Suprapubic skin (tissue), 4 donors: ENCODE measurements at regions not wholly inside any gene's neighbourhood (a gene's known extent, or its start where the extent isn't known, plus 50 kb on each side); places are given as distances from the start of the nearest gene placed in this dataset.
"Not testable (repeated sequence)": the region's sequence is repeated elsewhere in the genome, so short reads cannot be mapped to it uniquely, and the experiment has no call there.

Source experiments
- DNase-seq, 2 donors: peaks; one replicate each; pipeline ENCODE4 v3.0.0-alpha.2; 2019; ENCODE audit warnings: low spot score in 2 of 2
- H3K27ac ChIP-seq: fragments of 200-600 bp; sonication (generic); one replicate; pipeline ENCODE4 v1.5.1; 2019
- H3K27me3 ChIP-seq: fragments of 200-600 bp; sonication (generic); one replicate; pipeline ENCODE4 v1.5.1; 2019
- H3K36me3 ChIP-seq: fragments of 200-600 bp; sonication (generic); one replicate; pipeline ENCODE4 v1.5.1; 2019
- H3K4me1 ChIP-seq: fragments of 200-600 bp; sonication (generic); one replicate; pipeline ENCODE4 v1.5.1; 2019
- H3K4me3 ChIP-seq: fragments of 200-600 bp; sonication (generic); one replicate; pipeline ENCODE4 v1.5.1; 2019; ENCODE audit warnings: mild to moderate bottlenecking
- H3K9me3 ChIP-seq: fragments of 200-600 bp; sonication (generic); one replicate; pipeline ENCODE4 v1.5.1; 2019
- EP300 ChIP-seq: sonication (generic); formaldehyde crosslinking; IDR thresholded peaks from one replicate; pipeline ENCODE4 v1.6.1; 2017; ENCODE audit warnings: antibody characterized with exemption
- POLR2A ChIP-seq, 2 donors: fragments of 450-650 bp; IDR thresholded peaks; one replicate each; pipeline ENCODE4 v1.6.1; 2017; ENCODE audit warnings: antibody characterized with exemption in 2 of 2, mild to moderate bottlenecking in 2 of 2, moderate library complexity in 2 of 2
- POLR2AphosphoS5 ChIP-seq, 3 donors: sonication (generic); formaldehyde crosslinking; IDR thresholded peaks; one replicate each; pipeline ENCODE4 v1.6.1; 2017; ENCODE audit warnings: antibody characterized with exemption in 3 of 3
- WGBS: methylation state at CpG from one replicate; pipeline ENCODE4 v1.1.5; 2018; 5-methylcytosine and 5-hydroxymethylcytosine counted together
- TF ChIP-seq, protein P1 (sequence below), 2 donors: fragments of 200-600 bp in 1 of 2; fragments of 450-650 bp in 1 of 2; sonication (generic) in 1 of 2; IDR thresholded peaks; one replicate each; pipeline ENCODE4 v1.5.1; 2016 to 2019; ENCODE audit warnings: antibody characterized with exemption in 2 of 2, mild to moderate bottlenecking in 1 of 2, moderate library complexity in 1 of 2

DNA sequence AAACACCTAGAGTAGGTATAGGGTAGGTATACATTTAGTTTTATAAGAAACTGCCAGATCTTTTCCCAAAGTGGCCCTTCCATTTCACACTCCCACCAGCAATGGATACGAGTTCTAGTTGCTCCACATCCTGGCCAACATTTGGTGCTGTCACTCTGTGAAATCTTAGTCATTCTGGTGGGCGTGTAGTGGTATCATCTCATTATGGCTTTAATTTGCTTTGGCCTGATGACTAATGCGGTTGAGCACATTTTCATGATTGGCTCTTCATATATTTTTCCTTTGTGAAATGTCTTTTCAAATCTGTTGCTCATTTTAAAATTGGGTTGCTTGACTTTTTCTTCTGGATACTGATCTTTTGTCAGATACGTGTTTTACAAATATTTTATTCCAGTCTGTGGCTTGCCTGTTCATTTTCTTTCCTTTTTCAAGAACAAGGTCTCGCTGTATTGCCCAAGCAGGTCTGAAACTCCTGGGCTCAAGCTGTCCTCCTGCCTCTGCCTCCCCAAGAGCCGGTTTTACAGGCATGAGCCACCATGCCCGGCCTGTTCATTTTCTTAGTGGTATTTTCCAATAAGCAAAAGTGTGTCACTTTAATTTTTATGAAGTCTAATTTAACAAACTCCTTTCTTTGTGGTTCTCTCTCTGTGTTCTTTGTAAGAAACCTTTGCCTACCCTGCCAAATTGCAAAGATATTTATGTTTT is 192.4 kb downstream of the SEC14L1 start:
- Histone ChIP-seq H3K27me3 (no peaks in the 10 kb centered on the region), H3K4me1 (peaks cover 47% of the 10 kb centered on the region), H3K9me3 (no peaks in the 10 kb centered on the region), H3K4me3 (no peak overlapping the region), H3K27ac (peak overlapping the region; percentile 63), H3K36me3 (no peaks in the 10 kb centered on the region)
- peak; percentile 50 to 59 for DNase-seq
- TF ChIP-seq, protein P1, sequence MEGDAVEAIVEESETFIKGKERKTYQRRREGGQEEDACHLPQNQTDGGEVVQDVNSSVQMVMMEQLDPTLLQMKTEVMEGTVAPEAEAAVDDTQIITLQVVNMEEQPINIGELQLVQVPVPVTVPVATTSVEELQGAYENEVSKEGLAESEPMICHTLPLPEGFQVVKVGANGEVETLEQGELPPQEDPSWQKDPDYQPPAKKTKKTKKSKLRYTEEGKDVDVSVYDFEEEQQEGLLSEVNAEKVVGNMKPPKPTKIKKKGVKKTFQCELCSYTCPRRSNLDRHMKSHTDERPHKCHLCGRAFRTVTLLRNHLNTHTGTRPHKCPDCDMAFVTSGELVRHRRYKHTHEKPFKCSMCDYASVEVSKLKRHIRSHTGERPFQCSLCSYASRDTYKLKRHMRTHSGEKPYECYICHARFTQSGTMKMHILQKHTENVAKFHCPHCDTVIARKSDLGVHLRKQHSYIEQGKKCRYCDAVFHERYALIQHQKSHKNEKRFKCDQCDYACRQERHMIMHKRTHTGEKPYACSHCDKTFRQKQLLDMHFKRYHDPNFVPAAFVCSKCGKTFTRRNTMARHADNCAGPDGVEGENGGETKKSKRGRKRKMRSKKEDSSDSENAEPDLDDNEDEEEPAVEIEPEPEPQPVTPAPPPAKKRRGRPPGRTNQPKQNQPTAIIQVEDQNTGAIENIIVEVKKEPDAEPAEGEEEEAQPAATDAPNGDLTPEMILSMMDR (IDR thresholded peaks at IDR 0.05): no peak
- TF ChIP-seq EP300 (no peak), POLR2A (IDR thresholded peaks at IDR 0.05) (no peak), POLR2AphosphoS5 (IDR thresholded peaks at IDR 0.05) (peak in 1 of 3 donors; percentile 14)
- 45% methylated on average over 7 of the region's 7 CpGs for WGBS

DNA sequence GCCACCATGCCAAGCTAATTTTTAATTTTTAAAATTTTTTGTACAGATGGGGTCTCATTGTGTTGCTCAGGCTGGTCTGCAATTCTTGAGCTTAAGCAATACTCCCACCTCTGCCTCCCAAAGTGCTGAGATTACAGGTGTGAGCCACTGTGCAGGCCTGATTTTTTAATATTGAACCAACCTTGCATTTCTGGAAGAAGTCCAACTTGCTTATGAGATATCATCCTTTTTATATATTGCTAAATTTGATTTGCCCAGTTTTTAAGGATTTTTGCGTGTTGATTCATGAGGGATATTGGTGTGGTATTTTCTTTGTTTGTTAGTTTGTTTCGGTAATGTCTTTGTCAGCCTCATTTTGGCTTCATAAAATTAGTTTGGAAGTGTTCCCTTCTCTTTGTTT is 196.4 kb downstream of the SEC14L1 start:
- TF ChIP-seq, protein P1 (IDR thresholded peaks at IDR 0.05): no peak
- TF ChIP-seq EP300: no peak
- TF ChIP-seq POLR2AphosphoS5 (IDR thresholded peaks at IDR 0.05): no peak
- no peak for TF ChIP-seq POLR2A (IDR thresholded peaks at IDR 0.05)
- Histone ChIP-seq H3K27ac (no peak overlapping the region), H3K36me3 (no peaks in the 10 kb centered on the region), H3K27me3 (no peaks in the 10 kb centered on the region), H3K4me1 (peaks cover 18% of the 10 kb centered on the region), H3K4me3 (no peak overlapping the region), H3K9me3 (no peaks in the 10 kb centered on the region)
- DNase-seq: no peak
- WGBS: 100% methylated on average over 2 of the region's 2 CpGs

DNA sequence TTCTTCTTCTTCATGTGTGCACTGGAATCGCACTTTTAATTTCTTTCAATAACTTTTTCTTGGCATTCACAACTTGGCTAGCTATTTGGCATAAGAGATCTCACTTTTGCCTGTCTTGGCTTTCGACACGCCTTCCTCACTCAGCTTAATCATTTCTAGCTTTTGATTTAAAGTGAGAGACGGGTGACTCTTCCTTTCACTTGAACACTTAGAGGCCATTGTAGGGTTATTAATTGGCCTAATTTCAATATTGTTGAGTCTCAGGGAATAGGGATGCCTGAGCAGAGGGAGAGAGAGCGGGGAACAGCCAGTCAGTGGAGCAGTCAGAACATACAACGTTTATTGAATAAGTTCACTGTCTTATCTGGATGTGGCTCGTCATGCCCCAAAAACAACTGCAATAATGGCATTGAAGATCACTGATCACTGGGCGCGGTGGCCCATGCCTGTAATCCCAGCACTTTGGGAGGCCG is 200.3 kb downstream of the SEC14L1 start:
- H3K4me3 ChIP-seq: no peak overlapping the region
- no peak for DNase-seq
- H3K36me3 ChIP-seq: no peaks in the 10 kb centered on the region
- no peak overlapping the region for H3K27ac ChIP-seq
- WGBS: 61% methylated on average over 10 of the region's 10 CpGs
- H3K4me1 ChIP-seq: peaks cover 8% of the 10 kb centered on the region
- TF ChIP-seq POLR2AphosphoS5 (IDR thresholded peaks at IDR 0.05) (no peak), POLR2A (IDR thresholded peaks at IDR 0.05) (no peak), EP300 (no peak)
- TF ChIP-seq, protein P1 (IDR thresholded peaks at IDR 0.05): no peak
- no peaks in the 10 kb centered on the region for H3K9me3 ChIP-seq
- no peaks in the 10 kb centered on the region for H3K27me3 ChIP-seq

- H3K27me3 ChIP-seq, H3K36me3 ChIP-seq, H3K4me3 ChIP-seq, H3K9me3 ChIP-seq, H3K27ac ChIP-seq, H3K4me1 ChIP-seq: not testable (repeated sequence)
- 80% methylated on average over 8 of the region's 8 CpGs for whole genome bisulfite sequencing
- DNase-seq: peak in 1 of 2 donors; percentile 41
Measured at GRCh38 chr17:77342656-77342990, 201.9 kb downstream of the SEC14L1 start.

DNA sequence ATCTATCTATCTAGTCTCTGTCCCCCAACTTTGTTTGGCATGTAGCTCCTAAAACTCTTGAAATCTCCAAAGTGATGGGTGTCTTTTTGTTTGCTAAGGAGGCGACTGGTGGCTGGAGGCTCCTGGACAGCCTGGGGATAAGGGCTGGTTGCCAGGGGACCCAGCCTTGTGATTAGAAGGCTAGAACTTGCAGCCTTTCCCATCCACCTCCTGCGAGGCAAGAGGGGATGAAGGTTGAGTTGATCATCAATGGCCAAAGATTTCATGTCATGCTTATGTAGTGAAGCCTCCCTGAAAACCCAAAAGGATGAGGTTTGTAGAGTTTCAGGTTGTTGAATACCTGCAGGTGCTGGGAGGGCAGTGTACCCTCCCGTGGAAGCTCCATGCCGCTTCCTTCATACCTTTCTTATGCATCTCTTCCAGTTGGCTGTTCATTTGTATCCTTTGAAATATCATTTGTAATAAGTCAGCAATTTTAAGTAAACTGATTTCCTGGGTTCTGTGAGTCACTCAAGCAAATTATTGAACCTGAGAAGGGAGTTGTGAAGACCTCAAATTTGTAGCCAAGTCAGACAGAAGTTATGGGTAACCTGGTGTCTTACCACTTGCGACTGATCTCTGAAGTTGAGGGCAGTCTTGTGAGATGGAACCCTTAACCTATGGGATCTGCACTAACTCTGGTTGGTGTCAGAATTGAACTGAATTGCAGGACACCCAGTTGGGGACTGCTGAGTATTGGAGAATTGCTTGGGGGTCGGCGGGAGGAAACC is 202.4 kb downstream of the SEC14L1 start:
- Histone ChIP-seq H3K9me3 (no peaks in the 10 kb centered on the region), H3K27me3 (no peaks in the 10 kb centered on the region), H3K4me1 (peaks cover 8% of the 10 kb centered on the region), H3K36me3 (no peaks in the 10 kb centered on the region), H3K27ac (no peak overlapping the region), H3K4me3 (no peak overlapping the region)
- TF ChIP-seq POLR2A (IDR thresholded peaks at IDR 0.05) (no peak), POLR2AphosphoS5 (IDR thresholded peaks at IDR 0.05) (no peak), EP300 (no peak)
- TF ChIP-seq, protein P1 (IDR thresholded peaks at IDR 0.05): no peak
- WGBS: 92% methylated on average over 7 of the region's 7 CpGs
- DNase-seq: peak in 1 of 2 donors; percentile 21
